Prostate gland (tissue), 2 donors: ENCODE measurements at regions not wholly inside any gene's neighbourhood (a gene's known extent, or its start where the extent isn't known, plus 50 kb on each side); places are given as distances from the start of the nearest gene placed in this dataset.
A peak's percentile ranks its signal among the peaks of the same experiment; 100 is the strongest.

Source experiments
- DNase-seq: peaks from one replicate; pipeline ENCODE4 v3.0.0-alpha.2; 2019; ENCODE audit warnings: low spot score
- H3K27ac ChIP-seq, 2 donors: fragments of 200-600 bp; sonication (generic); 2 replicates each; pipeline ENCODE4 v1.5.1; 2017 to 2019
- H3K27me3 ChIP-seq: fragments of 200-600 bp; sonication (generic); replicated peaks from 2 replicates; pipeline ENCODE4 v1.5.1; 2019; ENCODE audit not compliant: insufficient read depth
- H3K36me3 ChIP-seq, 2 donors: fragments of 200-600 bp; sonication (generic); 1 replicate in 1 of 2; 2 replicates in 1 of 2; pipeline versions ENCODE4 v1.5.1 to v1.8.1; 2017 to 2019
- H3K4me1 ChIP-seq: fragments of 200-600 bp; sonication (generic); replicated peaks from 2 replicates; pipeline ENCODE4 v1.5.1; 2019
- H3K4me3 ChIP-seq, 2 donors: fragments of 200-600 bp; sonication (generic); 2 replicates each; pipeline ENCODE4 v1.5.1; 2017 to 2019
- H3K9me3 ChIP-seq: fragments of 200-600 bp; sonication (generic); 2 replicates; pipeline ENCODE4 v1.5.1; 2017
- CTCF ChIP-seq, 4 experiments: fragments of 200-600 bp in 2 of 4; fragments of 450-650 bp in 2 of 4; sonication (generic) in 2 of 4; IDR thresholded peaks; 1 replicate in 3 of 4; 2 replicates in 1 of 4; pipeline ENCODE4 v1.5.1; 2016 to 2019; ENCODE audit warnings: antibody characterized with exemption in 4 of 4, mild to moderate bottlenecking in 2 of 4, moderate library complexity in 2 of 4
- POLR2A ChIP-seq: fragments of 450-650 bp; IDR thresholded peaks from one replicate; pipeline ENCODE4 v1.6.1; 2016; ENCODE audit warnings: antibody characterized with exemption, mild to moderate bottlenecking
- POLR2AphosphoS5 ChIP-seq: sonication (generic); formaldehyde crosslinking; IDR thresholded peaks from one replicate; pipeline ENCODE4 v1.6.1; 2017; ENCODE audit warnings: antibody characterized with exemption
- WGBS: methylation state at CpG from one replicate; pipeline ENCODE4 v1.1.5; 2018; 5-methylcytosine and 5-hydroxymethylcytosine counted together
- intact Hi-C: fragments of 100-400 bp; cut with DNase I; formaldehyde crosslinking; loops from one replicate; pipeline ENCODE4 v1.14.2; 2022

- 92% methylated on average over 16 of the region's 16 CpGs for WGBS
- Histone ChIP-seq H3K4me1 (no peaks in the 10 kb centered on the region), H3K27me3 (no peaks in the 10 kb centered on the region), H3K4me3 (no peak overlapping the region), H3K27ac (no peak overlapping the region), H3K36me3 (no peaks in the 10 kb centered on the region), H3K9me3 (no peaks in the 10 kb centered on the region)
- intact Hi-C loops: no loop called here
- DNase-seq: no peak
- TF ChIP-seq POLR2A: no peak
- no peak for TF ChIP-seq POLR2AphosphoS5
- no peak for TF ChIP-seq CTCF (IDR thresholded peaks at IDR 0.05)
Measured at GRCh38 chr9:129402931-129403778, 217.7 kb downstream of the C9orf50 start.

DNA sequence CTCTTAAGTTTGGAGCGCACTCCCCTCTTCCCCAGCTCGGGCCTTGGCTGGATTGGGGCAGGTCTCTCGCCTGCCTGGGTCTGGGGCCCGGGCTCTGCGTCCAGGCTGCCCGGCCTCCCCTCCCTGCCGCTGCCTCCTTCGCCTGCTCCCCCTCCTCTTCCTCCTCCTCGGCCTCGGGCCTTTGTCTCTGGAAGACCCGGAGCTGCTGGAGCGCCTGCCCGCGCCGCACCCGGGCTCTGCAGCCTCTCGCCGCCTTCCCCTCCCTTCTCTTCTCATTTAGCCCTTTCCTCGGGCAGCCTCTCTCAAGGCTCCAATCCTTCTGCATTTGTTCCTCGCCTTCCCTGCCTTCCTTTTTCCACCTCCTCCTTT, 218.5 kb downstream of the C9orf50 start:
- intact Hi-C loops: no loop called here
- Histone ChIP-seq H3K9me3 (no peaks in the 10 kb centered on the region), H3K4me1 (no peaks in the 10 kb centered on the region), H3K27me3 (no peaks in the 10 kb centered on the region), H3K4me3 (no peak overlapping the region), H3K27ac (peak overlapping the region; percentile 38 to 54), H3K36me3 (no peaks in the 10 kb centered on the region)
- DNase-seq: no peak
- WGBS: 23% methylated on average over 20 of the region's 20 CpGs
- TF ChIP-seq POLR2A: no peak
- TF ChIP-seq POLR2AphosphoS5: no peak
- TF ChIP-seq CTCF (IDR thresholded peaks at IDR 0.05): no peak

DNA sequence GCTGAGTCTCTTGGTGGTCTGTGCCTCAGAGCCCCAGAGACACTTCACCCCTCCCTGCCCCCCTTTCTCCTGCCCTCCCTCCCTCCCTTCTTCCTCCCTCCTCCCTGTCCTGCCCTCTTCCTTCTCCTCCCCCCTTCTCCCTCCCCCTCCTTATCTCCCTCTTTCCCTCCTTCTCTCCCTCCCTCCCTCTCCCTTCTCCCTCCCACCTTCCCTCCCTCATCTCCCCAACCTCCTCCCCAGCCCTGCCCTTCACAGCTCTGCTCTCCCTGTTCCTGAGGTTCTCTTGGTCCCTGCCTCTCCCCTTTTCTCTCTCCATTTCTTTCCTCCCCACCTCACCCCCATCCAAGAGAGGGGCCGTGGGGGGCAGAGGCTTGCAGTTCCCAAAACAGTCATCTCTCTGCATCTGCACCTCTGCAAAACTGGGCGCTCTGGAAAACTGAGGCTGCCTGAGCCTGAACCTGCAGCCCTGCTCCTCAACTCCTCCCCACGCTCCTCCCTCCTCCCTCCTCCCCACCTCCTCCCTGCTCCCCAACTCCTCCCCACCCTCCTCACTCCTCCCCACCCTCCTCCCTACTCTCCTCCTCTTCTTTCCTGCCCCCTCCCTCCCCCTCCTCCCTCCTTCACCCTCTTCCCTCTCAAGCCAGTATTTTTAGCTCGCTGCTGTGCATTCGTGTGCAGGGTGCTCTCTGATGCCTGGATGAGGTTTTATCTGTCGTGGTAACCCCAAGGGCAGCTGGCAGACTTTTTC, 219.1 kb downstream of the C9orf50 start:
- no peaks in the 10 kb centered on the region for H3K4me1 ChIP-seq
- DNase-seq: no peak
- TF ChIP-seq POLR2AphosphoS5 (no peak), POLR2A (no peak), CTCF (IDR thresholded peaks at IDR 0.05) (no peak)
- intact Hi-C loops: no loop called here
- H3K27me3 ChIP-seq: no peaks in the 10 kb centered on the region
- H3K27ac ChIP-seq: peak overlapping the region; percentile 38 to 54
- H3K9me3 ChIP-seq: no peaks in the 10 kb centered on the region
- H3K4me3 ChIP-seq: no peak overlapping the region
- WGBS: 24% methylated on average over 6 of the region's 6 CpGs
- no peaks in the 10 kb centered on the region for H3K36me3 ChIP-seq

DNA sequence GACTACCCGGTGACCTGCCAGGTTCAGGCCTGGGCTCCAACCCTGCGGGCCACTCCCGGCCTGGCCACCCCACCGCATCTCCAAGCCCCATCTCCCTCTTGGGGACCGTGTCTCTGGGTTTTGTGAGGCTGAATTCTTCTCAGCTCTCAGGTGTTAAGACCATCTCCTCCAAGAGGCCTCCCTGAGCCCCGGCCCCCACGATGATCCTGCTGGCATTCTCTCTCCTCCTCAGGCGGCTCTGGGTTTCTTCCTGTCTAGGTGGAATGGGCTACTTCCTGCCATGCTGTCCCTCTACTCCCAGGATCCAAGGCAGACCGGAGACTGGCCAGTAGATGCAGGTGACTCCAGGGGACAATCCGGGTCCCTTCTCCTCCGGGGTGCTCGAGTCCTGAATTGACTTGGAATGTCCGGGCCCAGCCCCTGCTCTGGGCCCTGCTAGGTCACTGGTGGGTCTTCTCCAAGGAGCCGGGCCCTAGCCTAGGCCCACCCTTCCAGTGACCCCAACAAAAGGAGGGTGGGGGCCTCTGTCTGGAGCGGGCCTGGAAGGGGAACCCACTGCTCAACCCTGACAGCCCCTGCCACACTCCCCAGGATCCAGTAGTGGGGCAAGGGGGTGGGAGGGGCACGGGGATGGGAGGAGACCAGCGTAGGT, 219.8 kb downstream of the C9orf50 start:
- no peak for DNase-seq
- Histone ChIP-seq H3K9me3 (no peaks in the 10 kb centered on the region), H3K4me1 (no peaks in the 10 kb centered on the region), H3K4me3 (no peak overlapping the region), H3K27ac (no peak overlapping the region), H3K27me3 (no peaks in the 10 kb centered on the region), H3K36me3 (no peaks in the 10 kb centered on the region)
- TF ChIP-seq POLR2A (no peak), POLR2AphosphoS5 (no peak), CTCF (IDR thresholded peaks at IDR 0.05) (no peak)
- 85% methylated on average over 17 of the region's 17 CpGs for WGBS
- intact Hi-C loops: no loop called here
